ENCODE measurements at regions not wholly inside any gene's neighbourhood (a gene's known extent, or its start where the extent isn't known, plus 50 kb on each side); places are given as distances from the start of the nearest gene placed in this dataset.

DNA sequence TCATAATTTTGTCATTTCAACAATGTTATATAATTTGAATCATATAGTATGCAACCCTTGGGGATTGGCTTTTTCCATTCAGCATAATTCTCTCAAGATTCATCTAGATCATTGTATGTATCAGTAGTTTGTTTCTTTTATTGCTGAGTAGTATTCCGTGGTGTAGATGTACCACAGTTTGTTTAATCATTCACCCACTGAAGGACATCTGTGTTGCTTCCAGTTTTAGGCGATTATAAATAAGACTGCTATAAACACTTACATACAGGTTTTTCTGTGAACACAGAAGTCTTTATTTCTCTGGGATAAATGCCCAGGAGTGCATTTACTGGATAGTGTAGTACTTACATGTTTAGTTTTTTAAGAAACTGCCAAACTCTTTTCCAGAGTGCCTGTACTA, 374.1 kb downstream of the DEPDC1B start:
- TF ChIP-seq, protein P1, sequence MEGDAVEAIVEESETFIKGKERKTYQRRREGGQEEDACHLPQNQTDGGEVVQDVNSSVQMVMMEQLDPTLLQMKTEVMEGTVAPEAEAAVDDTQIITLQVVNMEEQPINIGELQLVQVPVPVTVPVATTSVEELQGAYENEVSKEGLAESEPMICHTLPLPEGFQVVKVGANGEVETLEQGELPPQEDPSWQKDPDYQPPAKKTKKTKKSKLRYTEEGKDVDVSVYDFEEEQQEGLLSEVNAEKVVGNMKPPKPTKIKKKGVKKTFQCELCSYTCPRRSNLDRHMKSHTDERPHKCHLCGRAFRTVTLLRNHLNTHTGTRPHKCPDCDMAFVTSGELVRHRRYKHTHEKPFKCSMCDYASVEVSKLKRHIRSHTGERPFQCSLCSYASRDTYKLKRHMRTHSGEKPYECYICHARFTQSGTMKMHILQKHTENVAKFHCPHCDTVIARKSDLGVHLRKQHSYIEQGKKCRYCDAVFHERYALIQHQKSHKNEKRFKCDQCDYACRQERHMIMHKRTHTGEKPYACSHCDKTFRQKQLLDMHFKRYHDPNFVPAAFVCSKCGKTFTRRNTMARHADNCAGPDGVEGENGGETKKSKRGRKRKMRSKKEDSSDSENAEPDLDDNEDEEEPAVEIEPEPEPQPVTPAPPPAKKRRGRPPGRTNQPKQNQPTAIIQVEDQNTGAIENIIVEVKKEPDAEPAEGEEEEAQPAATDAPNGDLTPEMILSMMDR (IDR thresholded peaks at IDR 0.05): no peak
- no peak for TF ChIP-seq POLR2AphosphoS5 (IDR thresholded peaks at IDR 0.05)

All from suprapubic skin (tissue), 3 donors.